ENCODE measurements at regions not wholly inside any gene's neighbourhood (a gene's known extent, or its start where the extent isn't known, plus 50 kb on each side); places are given as distances from the start of the nearest gene placed in this dataset.
A peak's percentile ranks its signal among the peaks of the same experiment; 100 is the strongest.

DNA sequence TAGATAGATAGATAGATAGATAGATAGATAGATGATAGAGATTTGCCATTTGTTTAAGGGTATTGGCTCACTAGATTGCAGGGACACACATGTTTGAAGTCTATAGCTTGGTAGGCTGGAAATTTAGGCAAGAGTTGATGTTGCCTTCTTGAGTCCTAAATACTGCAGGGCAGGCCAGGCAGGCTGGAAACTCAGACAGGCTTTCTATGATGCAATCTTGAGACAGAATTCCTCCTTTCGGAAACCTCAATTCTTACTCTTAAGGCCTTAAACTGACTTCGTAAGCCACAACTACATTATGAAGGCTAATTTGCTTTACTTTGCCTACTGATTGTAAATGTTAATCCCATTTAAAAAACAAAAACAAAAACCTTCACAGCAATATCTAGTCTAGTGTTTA lies 322.9 kb upstream of the AKR1E2 start:
- DNase-seq (ENCODE audit: low read depth): no peak
- TF ChIP-seq, protein P1, sequence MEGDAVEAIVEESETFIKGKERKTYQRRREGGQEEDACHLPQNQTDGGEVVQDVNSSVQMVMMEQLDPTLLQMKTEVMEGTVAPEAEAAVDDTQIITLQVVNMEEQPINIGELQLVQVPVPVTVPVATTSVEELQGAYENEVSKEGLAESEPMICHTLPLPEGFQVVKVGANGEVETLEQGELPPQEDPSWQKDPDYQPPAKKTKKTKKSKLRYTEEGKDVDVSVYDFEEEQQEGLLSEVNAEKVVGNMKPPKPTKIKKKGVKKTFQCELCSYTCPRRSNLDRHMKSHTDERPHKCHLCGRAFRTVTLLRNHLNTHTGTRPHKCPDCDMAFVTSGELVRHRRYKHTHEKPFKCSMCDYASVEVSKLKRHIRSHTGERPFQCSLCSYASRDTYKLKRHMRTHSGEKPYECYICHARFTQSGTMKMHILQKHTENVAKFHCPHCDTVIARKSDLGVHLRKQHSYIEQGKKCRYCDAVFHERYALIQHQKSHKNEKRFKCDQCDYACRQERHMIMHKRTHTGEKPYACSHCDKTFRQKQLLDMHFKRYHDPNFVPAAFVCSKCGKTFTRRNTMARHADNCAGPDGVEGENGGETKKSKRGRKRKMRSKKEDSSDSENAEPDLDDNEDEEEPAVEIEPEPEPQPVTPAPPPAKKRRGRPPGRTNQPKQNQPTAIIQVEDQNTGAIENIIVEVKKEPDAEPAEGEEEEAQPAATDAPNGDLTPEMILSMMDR (conservative IDR thresholded peaks at IDR 0.05; ENCODE audit: low read depth, low read length): no peak
- no peak overlapping the region for H3K4me3 ChIP-seq (ENCODE audit: low read depth, low read length)

DNA sequence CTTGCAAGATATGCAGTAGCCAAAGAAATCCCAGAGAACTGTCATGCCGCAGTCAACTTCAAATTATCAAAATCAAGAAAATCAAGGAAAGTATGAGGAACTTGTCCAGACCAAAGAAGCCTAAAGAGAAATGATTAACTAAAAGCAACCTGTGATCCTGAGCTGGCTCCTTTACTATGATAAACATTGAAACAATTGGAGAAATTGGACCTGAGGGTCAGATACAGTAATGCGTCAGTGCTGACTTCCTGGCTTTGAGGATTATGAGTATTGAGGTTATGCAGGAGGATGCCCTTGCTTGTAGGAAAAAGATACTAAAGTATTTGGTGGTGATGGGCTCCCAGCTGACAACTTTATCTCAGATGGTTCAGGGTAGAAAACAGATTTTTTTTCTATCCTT lies 324.7 kb upstream of the AKR1E2 start:
- TF ChIP-seq, protein P1 (conservative IDR thresholded peaks at IDR 0.05; ENCODE audit: low read depth, low read length): no peak
- peak; percentile 75 for DNase-seq (ENCODE audit: low read depth)
- no peak overlapping the region for H3K4me3 ChIP-seq (ENCODE audit: low read depth, low read length)

DNA sequence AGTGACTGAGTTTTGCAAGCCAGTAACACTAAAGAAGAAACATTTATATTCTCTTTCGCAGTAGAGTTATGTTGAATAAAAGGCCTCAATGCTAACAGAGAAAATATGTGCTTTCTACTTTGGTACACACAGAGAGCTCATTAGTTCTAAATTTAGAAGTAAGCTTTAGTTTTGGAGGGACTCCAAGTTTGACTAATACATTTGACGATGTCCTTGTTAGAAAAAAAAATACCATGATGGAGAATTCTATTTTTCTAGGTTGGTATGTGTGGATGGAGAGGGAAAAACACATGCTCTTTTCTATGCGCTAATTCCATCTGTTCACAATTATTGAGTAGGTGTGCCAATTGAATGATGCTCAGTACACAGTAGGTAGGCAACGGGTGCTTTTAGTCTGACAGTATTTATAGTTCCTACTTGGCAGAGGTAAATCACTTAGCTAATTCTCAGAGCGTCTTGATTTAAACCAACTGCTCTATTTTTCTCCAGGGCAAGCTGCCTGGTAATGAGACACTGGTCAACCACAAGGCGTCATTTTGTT lies 327.2 kb upstream of the AKR1E2 start:
- TF ChIP-seq, protein P1 (conservative IDR thresholded peaks at IDR 0.05; ENCODE audit: low read depth, low read length): no peak
- H3K4me3 ChIP-seq (ENCODE audit: low read depth, low read length): no peak overlapping the region
- peak; percentile 41 for DNase-seq (ENCODE audit: low read depth)

- TF ChIP-seq, protein P1 (conservative IDR thresholded peaks at IDR 0.05; ENCODE audit: low read depth, low read length): no peak
- no peak for DNase-seq (ENCODE audit: low read depth)
- no peak overlapping the region for H3K4me3 ChIP-seq (ENCODE audit: low read depth, low read length)
Observed at GRCh38 chr10:4494551-4494950, 331.5 kb upstream of the AKR1E2 start.

DNA sequence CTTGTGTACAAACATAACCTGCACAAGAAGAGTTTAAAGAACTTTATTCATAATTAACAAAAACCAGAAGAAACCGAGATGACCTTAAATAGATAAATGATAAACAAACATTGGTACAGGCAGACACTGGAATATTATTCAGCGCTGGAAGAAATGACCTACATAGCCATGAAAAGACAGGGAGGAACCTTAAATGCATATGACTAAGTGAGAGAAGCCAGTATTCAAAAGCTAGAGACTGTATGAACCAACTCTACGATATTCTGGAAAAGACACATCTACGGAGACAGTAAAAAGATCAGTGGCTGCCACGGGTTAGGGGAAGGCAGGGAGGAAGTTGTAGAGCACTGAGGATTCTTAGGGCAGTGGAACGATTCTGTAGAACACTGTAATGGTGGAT lies 333.8 kb upstream of the AKR1E2 start:
- H3K4me3 ChIP-seq (ENCODE audit: low read depth, low read length): no peak overlapping the region
- DNase-seq (ENCODE audit: low read depth): no peak
- TF ChIP-seq, protein P1 (conservative IDR thresholded peaks at IDR 0.05; ENCODE audit: low read depth, low read length): no peak

DNA sequence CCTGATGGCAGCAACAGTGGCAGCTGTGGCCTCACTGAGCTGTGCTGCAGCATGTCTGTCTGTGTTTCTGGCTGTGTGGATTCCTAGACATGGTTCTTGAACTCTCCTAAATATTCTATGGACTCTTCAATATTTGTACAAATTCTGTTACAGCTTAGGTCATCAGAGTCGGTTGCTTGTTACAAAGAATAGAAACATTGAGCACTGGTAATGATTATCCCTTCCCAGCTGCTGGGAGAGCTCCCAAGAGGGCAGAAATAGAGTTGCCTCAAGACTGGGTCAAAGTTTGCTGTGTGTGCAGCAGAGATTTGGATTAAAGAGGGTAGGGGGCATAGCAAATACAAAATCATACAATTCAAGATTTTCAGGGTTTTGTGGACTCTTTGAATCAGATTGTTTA lies 337.1 kb upstream of the AKR1E2 start:
- TF ChIP-seq, protein P1 (conservative IDR thresholded peaks at IDR 0.05; ENCODE audit: low read depth, low read length): no peak
- H3K4me3 ChIP-seq (ENCODE audit: low read depth, low read length): no peak overlapping the region
- DNase-seq (ENCODE audit: low read depth): no peak

GRCh38 chr10:4485636-4486035 lies 340.4 kb upstream of the AKR1E2 start:
- DNase-seq (ENCODE audit: low read depth): no peak
- TF ChIP-seq, protein P1 (conservative IDR thresholded peaks at IDR 0.05; ENCODE audit: low read depth, low read length): no peak
- H3K4me3 ChIP-seq (ENCODE audit: low read depth, low read length): no peak overlapping the region
